ENCODE measurements at regions not wholly inside any gene's neighbourhood (a gene's known extent, or its start where the extent isn't known, plus 50 kb on each side); places are given as distances from the start of the nearest gene placed in this dataset.

DNA sequence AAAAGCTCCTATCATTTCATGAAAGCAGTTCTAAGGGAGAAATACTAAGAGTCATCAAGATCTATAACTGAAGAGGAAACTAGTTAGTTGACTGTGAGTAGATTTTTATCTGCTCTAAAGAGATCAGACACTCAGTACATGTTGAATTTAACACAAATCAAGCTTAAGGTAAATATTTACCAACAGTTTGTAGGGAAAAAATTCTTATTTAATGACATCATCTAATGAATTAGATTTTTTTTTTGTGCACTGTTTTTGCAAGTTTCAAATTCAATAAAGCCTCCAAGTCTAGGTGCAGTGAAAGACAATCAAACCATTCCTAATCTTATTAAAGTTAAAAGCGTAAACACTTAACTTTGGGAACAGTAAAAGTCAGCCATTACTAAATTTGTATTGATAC is 93.0 kb upstream of the PRKD1 start:
- TF ChIP-seq, protein P1, sequence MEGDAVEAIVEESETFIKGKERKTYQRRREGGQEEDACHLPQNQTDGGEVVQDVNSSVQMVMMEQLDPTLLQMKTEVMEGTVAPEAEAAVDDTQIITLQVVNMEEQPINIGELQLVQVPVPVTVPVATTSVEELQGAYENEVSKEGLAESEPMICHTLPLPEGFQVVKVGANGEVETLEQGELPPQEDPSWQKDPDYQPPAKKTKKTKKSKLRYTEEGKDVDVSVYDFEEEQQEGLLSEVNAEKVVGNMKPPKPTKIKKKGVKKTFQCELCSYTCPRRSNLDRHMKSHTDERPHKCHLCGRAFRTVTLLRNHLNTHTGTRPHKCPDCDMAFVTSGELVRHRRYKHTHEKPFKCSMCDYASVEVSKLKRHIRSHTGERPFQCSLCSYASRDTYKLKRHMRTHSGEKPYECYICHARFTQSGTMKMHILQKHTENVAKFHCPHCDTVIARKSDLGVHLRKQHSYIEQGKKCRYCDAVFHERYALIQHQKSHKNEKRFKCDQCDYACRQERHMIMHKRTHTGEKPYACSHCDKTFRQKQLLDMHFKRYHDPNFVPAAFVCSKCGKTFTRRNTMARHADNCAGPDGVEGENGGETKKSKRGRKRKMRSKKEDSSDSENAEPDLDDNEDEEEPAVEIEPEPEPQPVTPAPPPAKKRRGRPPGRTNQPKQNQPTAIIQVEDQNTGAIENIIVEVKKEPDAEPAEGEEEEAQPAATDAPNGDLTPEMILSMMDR (IDR thresholded peaks at IDR 0.05): no peak
- TF ChIP-seq EZH2 (IDR thresholded peaks at IDR 0.05): no peak

Data from neural progenitor cell (in vitro differentiated cells).